Kidney (tissue), 13 donors: ENCODE measurements at regions not wholly inside any gene's neighbourhood (a gene's known extent, or its start where the extent isn't known, plus 50 kb on each side); places are given as distances from the start of the nearest gene placed in this dataset.
"Not testable (repeated sequence)": the region's sequence is repeated elsewhere in the genome, so short reads cannot be mapped to it uniquely, and the experiment has no call there.

Experiments used
- DNase-seq, 5 donors: peaks; one replicate each; pipeline ENCODE4 v3.0.0-alpha.2; 2013 to 2020
- FAIRE-seq: peaks from 2 replicates; lab custom pipeline; 2012; peaks lifted over from hg19 to GRCh38; lab: Jason Lieb, UNC
- H3K27ac ChIP-seq, 2 donors: one replicate each; pipeline ENCODE4 v1.7.0; 2013; ENCODE audit warnings: low read depth in 2 of 2, low read length in 2 of 2, inconsistent platforms in 1 of 2
- H3K27me3 ChIP-seq: one replicate; pipeline ENCODE4 v1.7.1; 2013; ENCODE audit warnings: low read length, inconsistent platforms; ENCODE audit not compliant: control insufficient read depth, insufficient read depth
- H3K36me3 ChIP-seq, 3 donors: one replicate each; pipeline versions ENCODE4 v1.7.0 to v1.7.1; 2013; ENCODE audit warnings: low read length in 3 of 3, control low read depth in 1 of 3, inconsistent platforms in 1 of 3; ENCODE audit not compliant: insufficient read depth in 3 of 3, control insufficient read depth in 2 of 3
- H3K4me1 ChIP-seq, 3 donors: one replicate each; pipeline versions ENCODE4 v1.7.0 to v1.7.1; 2013; ENCODE audit warnings: low read length in 3 of 3, inconsistent platforms in 1 of 3, low read depth in 1 of 3; ENCODE audit not compliant: control insufficient read depth in 2 of 3, insufficient read depth in 2 of 3
- H3K4me3 ChIP-seq, 3 donors: one replicate each; pipeline versions ENCODE4 v1.7.0 to v1.8.1; 2013; ENCODE audit warnings: low read length in 3 of 3, control low read depth in 1 of 3, inconsistent platforms in 1 of 3
- H3K9ac ChIP-seq, 3 donors: one replicate each; pipeline versions ENCODE4 v1.7.0 to v1.7.1; 2013; ENCODE audit warnings: low read length in 3 of 3, control low read depth in 1 of 3, inconsistent platforms in 1 of 3
- H3K9me3 ChIP-seq, 3 donors: one replicate each; pipeline versions ENCODE4 v1.7.0 to v1.7.1; 2013; ENCODE audit warnings: low read length in 3 of 3, control low read depth in 1 of 3, inconsistent platforms in 1 of 3; ENCODE audit not compliant: control insufficient read depth in 2 of 3, insufficient read depth in 1 of 3
- intact Hi-C: fragments of 100-400 bp; cut with DNase I; formaldehyde crosslinking; loops from one replicate; pipeline ENCODE4 v1.11.1; 2022
- TF ChIP-seq, protein P1 (sequence below): IDR thresholded peaks from 3 replicates; pipeline ENCODE4 v1.5.1; 2012; ENCODE audit warnings: mild to moderate bottlenecking, moderate library complexity, borderline replicate concordance; ENCODE audit not compliant: insufficient read depth; ENCODE audit errors: extremely low read depth
- donor health status: control.
- donor health status: control.
- donor health status: control.
- donor health status: control.
- donor health status: control.
- donor health status: DM: yes; HTN: yes; CAD: no.
- donor health status: Normal renal cell carcinoma (clear cell type).

DNA sequence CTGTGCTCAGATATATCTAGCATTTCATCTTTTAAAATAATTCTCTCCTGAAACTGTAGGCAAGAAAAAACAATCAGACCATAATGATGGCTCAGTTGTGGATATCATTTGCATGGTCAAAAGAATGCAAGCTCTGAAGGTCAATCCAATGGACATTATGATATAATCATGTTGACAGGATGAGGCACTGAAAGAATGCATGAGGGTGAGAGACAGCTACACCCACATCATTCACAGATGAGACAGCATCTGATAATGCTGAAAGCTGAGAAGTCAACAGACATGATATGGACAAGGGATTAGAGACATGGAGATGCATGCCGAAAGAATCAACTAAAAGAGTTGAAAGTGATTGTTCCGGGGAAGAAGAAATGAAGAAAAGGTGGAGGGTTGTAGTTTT lies 346.4 kb upstream of the CDH5 start:
- Histone ChIP-seq H3K27ac (no peak overlapping the region), H3K4me3 (no peak overlapping the region), H3K9ac (no peak overlapping the region), H3K36me3 (no peaks in the 10 kb centered on the region), H3K27me3 (no peaks in the 10 kb centered on the region), H3K4me1 (no peaks in the 10 kb centered on the region), H3K9me3 (no peaks in the 10 kb centered on the region)
- DNase-seq (no peak), FAIRE-seq (no peak)
- intact Hi-C loops = no loop called here
- TF ChIP-seq, protein P1, sequence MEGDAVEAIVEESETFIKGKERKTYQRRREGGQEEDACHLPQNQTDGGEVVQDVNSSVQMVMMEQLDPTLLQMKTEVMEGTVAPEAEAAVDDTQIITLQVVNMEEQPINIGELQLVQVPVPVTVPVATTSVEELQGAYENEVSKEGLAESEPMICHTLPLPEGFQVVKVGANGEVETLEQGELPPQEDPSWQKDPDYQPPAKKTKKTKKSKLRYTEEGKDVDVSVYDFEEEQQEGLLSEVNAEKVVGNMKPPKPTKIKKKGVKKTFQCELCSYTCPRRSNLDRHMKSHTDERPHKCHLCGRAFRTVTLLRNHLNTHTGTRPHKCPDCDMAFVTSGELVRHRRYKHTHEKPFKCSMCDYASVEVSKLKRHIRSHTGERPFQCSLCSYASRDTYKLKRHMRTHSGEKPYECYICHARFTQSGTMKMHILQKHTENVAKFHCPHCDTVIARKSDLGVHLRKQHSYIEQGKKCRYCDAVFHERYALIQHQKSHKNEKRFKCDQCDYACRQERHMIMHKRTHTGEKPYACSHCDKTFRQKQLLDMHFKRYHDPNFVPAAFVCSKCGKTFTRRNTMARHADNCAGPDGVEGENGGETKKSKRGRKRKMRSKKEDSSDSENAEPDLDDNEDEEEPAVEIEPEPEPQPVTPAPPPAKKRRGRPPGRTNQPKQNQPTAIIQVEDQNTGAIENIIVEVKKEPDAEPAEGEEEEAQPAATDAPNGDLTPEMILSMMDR = no peak

DNA sequence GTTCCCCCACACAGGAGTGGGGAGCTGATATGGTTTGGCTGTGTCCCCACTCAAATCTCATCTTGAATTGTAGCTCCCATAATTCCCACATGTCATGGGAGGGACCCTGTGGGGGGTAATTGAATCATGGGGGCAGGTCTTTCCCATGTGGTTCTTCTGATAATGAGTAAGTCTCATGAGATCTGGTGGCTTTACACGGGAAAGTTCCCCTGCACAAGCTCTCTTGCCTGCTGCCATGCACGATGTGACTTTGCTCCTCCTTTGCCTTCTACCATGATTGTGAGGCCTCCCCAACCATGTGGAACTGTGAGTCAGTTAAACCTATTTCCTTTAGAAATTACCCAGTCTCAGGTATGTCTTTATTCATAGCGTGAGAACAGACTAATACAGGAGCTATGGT lies 347.0 kb upstream of the CDH5 start:
- FAIRE-seq, H3K9me3 ChIP-seq, H3K27ac ChIP-seq, intact Hi-C loops, H3K36me3 ChIP-seq, H3K4me1 ChIP-seq, DNase-seq, H3K27me3 ChIP-seq, H3K9ac ChIP-seq, H3K4me3 ChIP-seq: not testable (repeated sequence)

DNA sequence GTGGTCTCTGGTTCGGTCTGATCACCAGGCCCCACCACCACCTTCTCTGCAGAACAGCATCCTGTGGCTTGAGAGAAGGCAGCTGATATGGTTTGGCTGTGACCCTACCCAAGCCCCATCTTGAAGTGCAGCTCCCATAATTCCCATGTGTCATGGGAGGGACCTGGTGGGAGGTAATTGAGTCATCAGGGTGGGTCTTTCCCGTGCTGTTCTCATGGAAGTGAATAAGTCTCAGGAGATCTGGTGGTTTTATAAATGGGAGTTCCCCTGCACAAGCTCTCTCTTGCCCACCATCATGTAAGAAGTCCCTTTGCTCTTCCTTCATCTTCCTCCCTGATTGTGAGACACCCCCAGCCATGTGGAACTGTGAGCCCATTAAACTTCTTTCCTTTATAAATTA lies 352.3 kb upstream of the CDH5 start:
- Histone ChIP-seq H3K4me1 (no peaks in the 10 kb centered on the region), H3K27me3 (no peaks in the 10 kb centered on the region), H3K4me3 (no peak overlapping the region), H3K36me3 (no peaks in the 10 kb centered on the region), H3K9me3 (no peaks in the 10 kb centered on the region), H3K27ac (no peak overlapping the region), H3K9ac (no peak overlapping the region)
- TF ChIP-seq, protein P1 = no peak
- intact Hi-C loops = no loop called here
- FAIRE-seq = no peak
- DNase-seq = no peak

DNA sequence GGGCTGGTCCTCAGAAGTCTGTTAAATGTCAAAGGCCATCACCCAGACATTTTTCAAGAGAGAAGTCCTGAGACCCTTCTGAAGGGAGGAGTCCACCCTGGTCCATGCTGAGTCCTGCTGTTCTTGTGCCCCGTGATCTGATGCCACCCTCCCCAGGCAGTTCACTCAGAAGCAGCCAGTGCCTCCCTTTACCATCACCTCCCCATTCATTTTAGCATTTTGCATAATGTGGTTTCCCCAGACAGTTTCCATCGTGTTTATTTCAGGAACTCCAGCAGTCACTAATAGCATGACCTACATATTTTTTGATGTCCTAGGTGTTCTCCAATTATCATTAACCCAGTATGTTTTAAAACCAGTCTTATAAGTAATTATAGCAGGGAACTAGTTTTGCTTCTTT lies 353.0 kb upstream of the CDH5 start:
- TF ChIP-seq, protein P1 = no peak
- no peaks in the 10 kb centered on the region for H3K4me1 ChIP-seq
- DNase-seq (no peak), FAIRE-seq (no peak)
- no peak overlapping the region for H3K9ac ChIP-seq
- H3K4me3 ChIP-seq = no peak overlapping the region
- H3K36me3 ChIP-seq = no peaks in the 10 kb centered on the region
- no peaks in the 10 kb centered on the region for H3K9me3 ChIP-seq
- no peaks in the 10 kb centered on the region for H3K27me3 ChIP-seq
- H3K27ac ChIP-seq = no peak overlapping the region
- intact Hi-C loops = no loop called here
